HCT116 (cell line): ENCODE measurements at regions not wholly inside any gene's neighbourhood (a gene's known extent, or its start where the extent isn't known, plus 50 kb on each side); places are given as distances from the start of the nearest gene placed in this dataset.

Experiments
- ATAC-seq: fragments of 200-7000 bp; cut with Tn5 transposase; 2 replicates; pipeline ENCODE4 v1.9.1; 2020; ENCODE audit warnings: mild to moderate bottlenecking, moderate library complexity
- BruUV-seq: library from RNA; stranded (reverse); fragments of 400-500 nt; replicated peaks from 2 replicates; lab custom pipeline; 2021; lab: Mats Ljungman, UMichigan
- CTCF ChIA-PET: fragments of 300-600 bp; sonication (Branson Sonifier 250); formaldehyde crosslinking; loops from one replicate; lab custom pipeline; 2021; ENCODE audit warnings: antibody characterized with exemption; lab: Charles Lee
- POLR2A ChIA-PET: fragments of 300-600, 350-600 bp; sonication (Branson Sonifier 250); formaldehyde crosslinking; loops from one replicate; lab custom pipeline; 2021; ENCODE audit warnings: antibody characterized with exemption; lab: Charles Lee
- RAD21 ChIA-PET, 2 experiments: fragments of 300-600 bp; sonication (Branson Sonifier 250); formaldehyde crosslinking; loops; one replicate each; lab custom pipeline; 2023; ENCODE audit warnings: low total read pairs in 2 of 2; ENCODE audit not compliant: uncharacterized antibody in 2 of 2, unreplicated experiment in 2 of 2, low non-redundant PET in 1 of 2; lab: Charles Lee
- DNase-seq: peaks from one replicate; pipeline ENCODE4 v3.0.0-alpha.2; 2010; ENCODE audit warnings: low read depth, low spot score
- H2AFZ ChIP-seq: fragments of 200-600 bp; shearing (Covaris generic), sonication (generic); 2 replicates; pipeline ENCODE4 v1.6.1; 2017; ENCODE audit warnings: low read depth, mixed run types, mixed read lengths, antibody characterized with exemption, low read length; ENCODE audit not compliant: poor library complexity, severe bottlenecking
- H3K27ac ChIP-seq: 2 replicates; pipeline ENCODE4 v1.5.1; 2012; ENCODE audit warnings: low read depth, low read length
- H3K27me3 ChIP-seq: fragments of 200-600 bp; sonication (generic); 2 replicates; pipeline ENCODE4 v1.6.1; 2016; ENCODE audit warnings: mixed run types, low read length, mixed read lengths; ENCODE audit not compliant: insufficient read depth
- H3K36me3 ChIP-seq, 2 experiments: fragments of 200-500 bp in 1 of 2; fragments of 200-600 bp in 1 of 2; sonication (Bioruptor generic) in 1 of 2; sonication (generic) in 1 of 2; 2 replicates each; pipeline versions ENCODE4 v1.5.1 to v1.6.1; 2014 to 2016; ENCODE audit warnings: low read length in 2 of 2, inconsistent platforms in 1 of 2, mixed read lengths in 1 of 2, mixed run types in 1 of 2; ENCODE audit not compliant: insufficient read depth in 2 of 2, control insufficient read depth in 1 of 2
- H3K4me1 ChIP-seq, 2 experiments: fragments of 200-600 bp in 1 of 2; sonication (generic) in 1 of 2; 2 replicates each; pipeline versions ENCODE4 v1.5.1 to v1.6.1; 2012 to 2017; ENCODE audit warnings: low read length in 2 of 2, inconsistent platforms in 1 of 2, mild to moderate bottlenecking in 1 of 2, mixed read lengths in 1 of 2, mixed run types in 1 of 2, moderate library complexity in 1 of 2; ENCODE audit not compliant: insufficient read depth in 2 of 2, control insufficient read depth in 1 of 2
- H3K4me2 ChIP-seq: fragments of 200-600 bp; sonication (generic); 2 replicates; pipeline ENCODE4 v1.6.1; 2017; ENCODE audit warnings: mixed run types, low read length, mixed read lengths
- H3K4me3 ChIP-seq, 2 experiments: fragments of 200-600 bp in 1 of 2; sonication (generic) in 1 of 2; replicated peaks in 1 of 2; 2 replicates each; pipeline ENCODE4 v1.5.1; 2011 to 2016; ENCODE audit warnings: low read length in 2 of 2, control low read depth in 1 of 2, low read depth in 1 of 2, mild to moderate bottlenecking in 1 of 2, mixed read lengths in 1 of 2, mixed run types in 1 of 2
- H3K79me2 ChIP-seq: fragments of 200-600 bp; sonication (generic); 2 replicates; pipeline ENCODE4 v1.6.1; 2017; ENCODE audit warnings: mild to moderate bottlenecking, mixed run types, low read length, moderate library complexity, mixed read lengths; ENCODE audit not compliant: insufficient read depth
- H3K9ac ChIP-seq: fragments of 200-600 bp; sonication (generic); 2 replicates; pipeline ENCODE4 v1.6.1; 2016; ENCODE audit warnings: low read length, mixed read lengths
- H3K9me2 ChIP-seq: fragments of 200-600 bp; sonication (generic), shearing (Covaris generic); 2 replicates; pipeline ENCODE4 v1.6.1; 2017; ENCODE audit warnings: mixed run types, mild to moderate bottlenecking, moderate library complexity; ENCODE audit not compliant: insufficient read depth
- H3K9me3 ChIP-seq, 2 experiments: fragments of 200-500 bp in 1 of 2; fragments of 200-600 bp in 1 of 2; sonication (Bioruptor generic) in 1 of 2; sonication (generic) in 1 of 2; 2 replicates each; pipeline ENCODE4 v1.6.1; 2014 to 2017; ENCODE audit warnings: low read length in 2 of 2, mixed read lengths in 2 of 2, inconsistent platforms in 1 of 2, low read depth in 1 of 2, mild to moderate bottlenecking in 1 of 2, mixed run types in 1 of 2, moderate library complexity in 1 of 2; ENCODE audit not compliant: control insufficient read depth in 1 of 2, insufficient read depth in 1 of 2
- H4K20me1 ChIP-seq: fragments of 200-600 bp; sonication (generic), shearing (Covaris generic); 2 replicates; pipeline ENCODE4 v1.6.1; 2017; ENCODE audit warnings: mixed run types, mild to moderate bottlenecking, moderate library complexity; ENCODE audit not compliant: insufficient read depth
- EGR1 ChIP-seq: IDR thresholded peaks from 2 replicates; pipeline ENCODE4 v1.6.1; 2012; ENCODE audit warnings: low read depth
- EZH2phosphoT487 ChIP-seq: fragments of 200-600 bp; IDR thresholded peaks from 2 replicates; pipeline ENCODE4 v1.6.1; 2018; ENCODE audit warnings: antibody characterized with exemption, borderline replicate concordance
- MAX ChIP-seq: IDR thresholded peaks from 2 replicates; pipeline ENCODE4 v1.6.1; 2012
- POLR2A ChIP-seq: IDR thresholded peaks from 2 replicates; pipeline ENCODE4 v1.7.0; 2011; ENCODE audit warnings: borderline replicate concordance; ENCODE audit not compliant: insufficient read depth, insufficient read length; ENCODE audit errors: extremely low read depth
- POLR2AphosphoS5 ChIP-seq: IDR thresholded peaks from 2 replicates; pipeline ENCODE4 v1.6.1; 2011; ENCODE audit warnings: mild to moderate bottlenecking, low read depth, low read length, moderate library complexity
- RAD21 ChIP-seq: IDR thresholded peaks from 2 replicates; pipeline ENCODE4 v1.6.1; 2012; ENCODE audit warnings: low read depth, mild to moderate bottlenecking
- REST ChIP-seq: IDR thresholded peaks from 2 replicates; pipeline ENCODE4 v1.6.1; 2012; ENCODE audit warnings: low read depth
- SRF ChIP-seq: IDR thresholded peaks from 2 replicates; pipeline ENCODE4 v1.6.1; 2012; ENCODE audit warnings: low read depth
- TCF7L2 ChIP-seq: IDR thresholded peaks from 2 replicates; pipeline ENCODE4 v1.7.0; 2011; ENCODE audit warnings: borderline replicate concordance, inconsistent platforms; ENCODE audit not compliant: insufficient read depth, insufficient read length; ENCODE audit errors: extremely low read depth
- YY1 ChIP-seq: IDR thresholded peaks from 2 replicates; pipeline ENCODE4 v1.6.1; 2011; ENCODE audit warnings: low read length, low read depth, moderate library complexity, mild to moderate bottlenecking; ENCODE audit not compliant: insufficient replicate concordance; ENCODE audit errors: extremely low read depth
- ZBTB33 ChIP-seq: IDR thresholded peaks from 2 replicates; pipeline ENCODE4 v1.6.1; 2011; ENCODE audit warnings: mild to moderate bottlenecking, low read length, moderate library complexity; ENCODE audit not compliant: insufficient replicate concordance; ENCODE audit errors: extremely low read depth
- ZFX ChIP-seq: fragments of 450-650 bp; IDR thresholded peaks from 2 replicates; pipeline ENCODE4 v1.6.1; 2017
- intact Hi-C: fragments of 100-400 bp; cut with micrococcal nuclease; formaldehyde crosslinking; loops from 2 replicates; pipeline ENCODE4 v1.10.0; 2022
- TF ChIP-seq, protein P1 (sequence below), 3 experiments: fragments of 200-600 bp in 1 of 3; sonication (generic) in 1 of 3; IDR thresholded peaks in 2 of 3; conservative IDR thresholded peaks in 1 of 3; 2 replicates each; pipeline ENCODE4 v1.5.1; 2012 to 2017; ENCODE audit warnings: low read depth in 2 of 3, low read length in 2 of 3, antibody characterized with exemption in 1 of 3, borderline replicate concordance in 1 of 3, control low read depth in 1 of 3, mild to moderate bottlenecking in 1 of 3, mixed read lengths in 1 of 3, mixed run types in 1 of 3, moderate library complexity in 1 of 3; ENCODE audit not compliant: insufficient read depth in 1 of 3

DNA sequence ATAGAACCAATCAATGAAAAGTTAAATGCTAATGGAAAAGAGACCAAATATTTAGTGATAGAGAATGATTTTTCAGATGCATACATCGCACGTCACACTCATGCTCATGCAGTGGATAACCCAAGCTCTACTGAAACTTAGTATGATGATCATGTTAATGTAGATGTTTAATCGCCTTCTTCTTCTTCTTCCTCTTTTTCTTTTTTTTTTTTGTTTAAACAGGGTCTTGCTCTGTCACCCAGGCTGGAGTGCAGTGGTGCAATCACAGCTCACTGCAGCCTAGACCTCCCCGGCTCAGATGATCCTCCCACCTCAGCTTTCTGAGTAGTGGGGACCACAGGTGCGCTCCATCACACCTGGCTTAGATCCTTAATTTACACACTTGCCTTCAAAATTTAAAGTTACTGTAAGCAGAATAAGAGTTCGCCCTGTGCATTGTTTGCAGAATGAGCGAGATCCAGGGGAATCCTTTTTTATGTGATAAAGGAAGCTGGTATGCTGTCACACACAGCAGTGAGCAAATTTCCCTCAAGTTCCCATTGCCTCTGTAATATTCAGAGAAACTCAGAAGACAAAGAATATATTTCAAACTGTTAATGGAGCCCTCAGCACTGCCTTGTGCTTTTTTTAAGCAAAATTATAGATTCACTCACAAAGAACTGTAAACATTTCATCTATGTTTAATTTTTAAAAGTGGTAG lies 194.2 kb upstream of the SGK1 start (continued):
- no peak for TF ChIP-seq TCF7L2

DNA sequence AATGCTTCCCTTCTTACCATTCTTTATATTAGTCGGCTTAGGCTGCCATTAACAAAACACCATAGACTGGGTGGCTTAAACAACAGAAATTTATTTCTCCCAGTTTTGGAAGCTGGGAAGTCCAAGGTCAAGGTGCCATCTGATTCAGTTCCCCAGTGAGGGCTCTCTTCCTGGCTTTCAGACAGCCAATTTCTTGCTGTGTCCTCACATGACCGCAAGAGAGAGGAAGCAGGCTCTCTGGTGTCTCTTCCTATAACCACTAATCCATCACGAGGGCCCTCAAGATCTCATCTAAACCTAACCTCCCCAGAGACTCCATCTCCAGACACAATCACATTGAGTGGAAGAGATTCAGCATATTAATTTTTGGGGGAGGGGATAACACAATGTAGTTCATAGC lies 193.0 kb upstream of the SGK1 start:
- intact Hi-C loops: no loop called here
- RAD21 ChIA-PET: no interaction called here
- no peaks in the 10 kb centered on the region for H3K9me3 ChIP-seq
- ATAC-seq (no peak), DNase-seq (no peak)
- no peak overlapping the region for H3K27ac ChIP-seq
- H3K4me2 ChIP-seq: no peak overlapping the region
- H3K36me3 ChIP-seq: no peaks in the 10 kb centered on the region
- no peaks in the 10 kb centered on the region for H3K79me2 ChIP-seq
- H3K4me3 ChIP-seq: no peak overlapping the region
- TF ChIP-seq ZBTB33: no peak
- TF ChIP-seq RAD21: no peak
- TF ChIP-seq ZFX: no peak
- TF ChIP-seq REST: no peak
- no peak for TF ChIP-seq POLR2AphosphoS5
- no peak for TF ChIP-seq MAX
- TF ChIP-seq EGR1: no peak
- TF ChIP-seq POLR2A: no peak
- TF ChIP-seq SRF: no peak
- TF ChIP-seq YY1: no peak
- TF ChIP-seq TCF7L2: no peak
- TF ChIP-seq EZH2phosphoT487: no peak
- TF ChIP-seq, protein P1, sequence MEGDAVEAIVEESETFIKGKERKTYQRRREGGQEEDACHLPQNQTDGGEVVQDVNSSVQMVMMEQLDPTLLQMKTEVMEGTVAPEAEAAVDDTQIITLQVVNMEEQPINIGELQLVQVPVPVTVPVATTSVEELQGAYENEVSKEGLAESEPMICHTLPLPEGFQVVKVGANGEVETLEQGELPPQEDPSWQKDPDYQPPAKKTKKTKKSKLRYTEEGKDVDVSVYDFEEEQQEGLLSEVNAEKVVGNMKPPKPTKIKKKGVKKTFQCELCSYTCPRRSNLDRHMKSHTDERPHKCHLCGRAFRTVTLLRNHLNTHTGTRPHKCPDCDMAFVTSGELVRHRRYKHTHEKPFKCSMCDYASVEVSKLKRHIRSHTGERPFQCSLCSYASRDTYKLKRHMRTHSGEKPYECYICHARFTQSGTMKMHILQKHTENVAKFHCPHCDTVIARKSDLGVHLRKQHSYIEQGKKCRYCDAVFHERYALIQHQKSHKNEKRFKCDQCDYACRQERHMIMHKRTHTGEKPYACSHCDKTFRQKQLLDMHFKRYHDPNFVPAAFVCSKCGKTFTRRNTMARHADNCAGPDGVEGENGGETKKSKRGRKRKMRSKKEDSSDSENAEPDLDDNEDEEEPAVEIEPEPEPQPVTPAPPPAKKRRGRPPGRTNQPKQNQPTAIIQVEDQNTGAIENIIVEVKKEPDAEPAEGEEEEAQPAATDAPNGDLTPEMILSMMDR (IDR thresholded peaks at IDR 0.05 in 2 of 3, conservative IDR thresholded peaks at IDR 0.05 in 1 of 3; ENCODE audit: borderline replicate concordance in 1 of 3, insufficient read depth in 1 of 3, low read depth in 2 of 3, low read length in 2 of 3): no peak
- BruUV-seq: no TSS peak
- CTCF ChIA-PET: no interaction called here
- H3K27me3 ChIP-seq: no peaks in the 10 kb centered on the region
- H4K20me1 ChIP-seq: no peaks in the 10 kb centered on the region
- no peaks in the 10 kb centered on the region for H3K9me2 ChIP-seq
- H2AFZ ChIP-seq: no peak overlapping the region
- no peak overlapping the region for H3K9ac ChIP-seq
- POLR2A ChIA-PET: no interaction called here
- peaks cover 0 to 14% of the 10 kb centered on the region in 2 experiments; a peak in 1 of 4 replicates for H3K4me1 ChIP-seq
